ENCODE measurements at regions not wholly inside any gene's neighbourhood (a gene's known extent, or its start where the extent isn't known, plus 50 kb on each side); places are given as distances from the start of the nearest gene placed in this dataset.

- TF ChIP-seq CTCF (IDR thresholded peaks at IDR 0.05; ENCODE audit: insufficient read depth, low read length, poor library complexity, severe bottlenecking) (no peak), EZH2phosphoT487 (conservative IDR thresholded peaks at IDR 0.05; ENCODE audit: low read length) (no peak)
Observed at GRCh38 chr10:83605783-83606630, 533.3 kb upstream of the GHITM start.

Measured in SU-DHL-6 (cell line).